NCI-H146 treated with DMSO at 0.1 percent for 48 hours (cell line): ENCODE measurements at regions not wholly inside any gene's neighbourhood (a gene's known extent, or its start where the extent isn't known, plus 50 kb on each side); places are given as distances from the start of the nearest gene placed in this dataset.

Experiments
- DNase-seq: peaks from one replicate; lab custom pipeline; 2025; ENCODE audit not compliant: unreplicated experiment; lab: John Stamatoyannopoulos, UW

GRCh38 chr15:62532367-62532766 lies 367.3 kb upstream of the C2CD4B start:
- no peak for DNase-seq

GRCh38 chr15:62533687-62534086 lies 368.6 kb upstream of the C2CD4B start:
- DNase-seq, result no peak

- DNase-seq, result no peak
Measured at GRCh38 chr15:62534996-62535395, 369.9 kb upstream of the C2CD4B start.

- DNase-seq, result no peak
Measured at GRCh38 chr15:62539236-62539635, 374.2 kb upstream of the C2CD4B start.

GRCh38 chr15:62541250-62541649 lies 376.2 kb upstream of the C2CD4B start:
- DNase-seq, result no peak

GRCh38 chr15:62541846-62542245 lies 376.8 kb upstream of the C2CD4B start:
- DNase-seq, result no peak

GRCh38 chr15:62544446-62544845 lies 379.4 kb upstream of the C2CD4B start:
- DNase-seq, result no peak

GRCh38 chr15:62545467-62546227 lies 380.6 kb upstream of the C2CD4B start:
- DNase-seq, result no peak

GRCh38 chr15:62546628-62547027 lies 381.5 kb upstream of the C2CD4B start:
- no peak for DNase-seq

- DNase-seq, result no peak
Measured at GRCh38 chr15:62547584-62547983, 382.5 kb upstream of the C2CD4B start.

GRCh38 chr15:62549345-62549970 lies 384.4 kb upstream of the C2CD4B start:
- no peak for DNase-seq

GRCh38 chr15:62550106-62550505 lies 385.0 kb upstream of the C2CD4B start:
- no peak for DNase-seq

- DNase-seq, result no peak
Measured at GRCh38 chr15:62552444-62552843, 387.4 kb upstream of the C2CD4B start.

- no peak for DNase-seq
Measured at GRCh38 chr15:62553911-62554563, 389.0 kb upstream of the C2CD4B start.

GRCh38 chr15:62558640-62559380 lies 393.7 kb upstream of the C2CD4B start:
- no peak for DNase-seq

- no peak for DNase-seq
Measured at GRCh38 chr15:62559381-62559733, 394.3 kb upstream of the C2CD4B start.

GRCh38 chr15:62561059-62561519 lies 396.0 kb upstream of the C2CD4B start:
- no peak for DNase-seq

GRCh38 chr15:62561571-62561970 lies 396.5 kb upstream of the C2CD4B start:
- no peak for DNase-seq

- DNase-seq, result no peak
Measured at GRCh38 chr15:62564886-62565633, 400.0 kb upstream of the C2CD4B start.

GRCh38 chr15:62565634-62566026 lies 400.5 kb upstream of the C2CD4B start:
- DNase-seq, result no peak

- no peak for DNase-seq
Measured at GRCh38 chr15:62566248-62566647, 401.2 kb upstream of the C2CD4B start.
